Bronchial epithelial cell (primary cell): ENCODE measurements at regions not wholly inside any gene's neighbourhood (a gene's known extent, or its start where the extent isn't known, plus 50 kb on each side); places are given as distances from the start of the nearest gene placed in this dataset.
"Not testable (repeated sequence)": the region's sequence is repeated elsewhere in the genome, so short reads cannot be mapped to it uniquely, and the experiment has no call there.

ENCODE experiments used
- DNase-seq: peaks from one replicate; pipeline ENCODE4 v3.0.0-alpha.2; 2010; ENCODE audit warnings: low read depth
- FAIRE-seq: peaks from 2 replicates; lab custom pipeline; 2011; peaks lifted over from hg19 to GRCh38; lab: Jason Lieb, UNC
- H3K27me3 ChIP-seq: 2 replicates; pipeline ENCODE4 v1.5.1; 2011; ENCODE audit warnings: low read length; ENCODE audit not compliant: control insufficient read depth, insufficient read depth
- H3K36me3 ChIP-seq: 2 replicates; pipeline ENCODE4 v1.5.1; 2011; ENCODE audit warnings: low read length; ENCODE audit not compliant: control insufficient read depth, insufficient read depth
- H3K4me3 ChIP-seq: 2 replicates; pipeline ENCODE4 v1.5.1; 2011; ENCODE audit warnings: mild to moderate bottlenecking, low read depth, low read length, control low read depth
- CTCF ChIP-seq: IDR thresholded peaks from 2 replicates; pipeline ENCODE4 v1.5.1; 2011; ENCODE audit warnings: mild to moderate bottlenecking, moderate library complexity, low read length, control low read depth, inconsistent platforms; ENCODE audit not compliant: insufficient read depth, severe bottlenecking

- no peak for DNase-seq
- H3K4me3 ChIP-seq, result no peak overlapping the region
- no peak for FAIRE-seq
- TF ChIP-seq CTCF, result no peak
- no peaks in the 10 kb centered on the region for H3K27me3 ChIP-seq
- no peaks in the 10 kb centered on the region for H3K36me3 ChIP-seq
These were observed 2587.5 kb upstream of the TPTE start for GRCh38 chr21:7933923-7934322.

DNA sequence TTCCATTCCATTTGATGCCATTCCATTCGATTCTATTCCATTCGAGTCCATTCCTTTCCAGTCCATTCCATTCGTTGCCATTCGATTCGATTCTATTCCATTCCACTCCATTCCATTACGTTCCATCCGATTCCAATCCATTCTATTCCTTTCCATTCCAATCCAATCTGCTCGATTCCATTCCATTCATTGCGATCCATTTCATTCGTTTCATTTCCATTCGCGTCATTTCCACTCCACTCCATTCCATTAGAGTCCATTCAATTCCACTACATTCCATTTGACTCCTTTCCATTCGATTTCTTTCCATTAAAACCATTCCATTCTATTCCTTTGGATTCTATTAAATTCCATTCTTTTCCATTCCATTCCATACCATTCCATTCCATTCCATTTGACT, 2584.1 kb upstream of the TPTE start:
- DNase-seq, H3K27me3 ChIP-seq, FAIRE-seq, H3K36me3 ChIP-seq, H3K4me3 ChIP-seq: not testable (repeated sequence)

DNA sequence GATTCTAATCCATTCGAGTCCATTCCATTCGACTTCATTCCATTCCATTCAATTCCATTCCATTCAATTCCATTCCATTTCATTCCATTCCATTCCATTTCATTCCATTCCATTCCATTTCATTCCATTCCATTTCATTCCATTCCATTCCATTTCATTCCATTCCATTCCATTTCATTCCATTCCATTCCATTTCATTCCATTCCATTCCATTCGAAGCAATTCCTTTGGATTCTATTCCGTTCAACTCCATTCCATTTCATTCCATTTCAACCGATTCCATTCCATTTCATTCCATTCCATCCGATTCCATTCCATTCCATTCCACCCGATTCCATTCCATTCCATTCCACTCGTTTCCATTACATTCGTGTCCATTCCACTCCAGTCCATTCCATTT, 2583.2 kb upstream of the TPTE start:
- DNase-seq, H3K27me3 ChIP-seq, H3K4me3 ChIP-seq, FAIRE-seq, H3K36me3 ChIP-seq: not testable (repeated sequence)

DNA sequence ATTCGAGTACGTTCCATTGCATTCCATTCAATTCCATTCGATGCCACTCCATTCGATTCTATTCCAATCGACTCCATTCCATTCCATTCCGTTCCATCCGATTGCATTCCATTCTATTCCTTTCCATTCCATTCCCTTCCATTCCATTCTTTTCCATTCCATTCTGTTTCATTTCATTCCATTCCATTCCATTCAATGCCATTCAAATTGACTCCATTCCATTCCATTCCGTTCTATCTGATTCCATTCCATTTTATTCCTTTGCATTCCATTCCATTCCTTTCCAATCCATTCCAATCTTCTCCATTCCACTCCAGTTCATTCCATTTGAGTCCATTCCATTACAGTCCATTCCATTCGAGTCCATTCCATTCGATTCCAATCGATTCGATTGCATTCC, 2580.0 kb upstream of the TPTE start:
- FAIRE-seq, H3K36me3 ChIP-seq, DNase-seq: not testable (repeated sequence)

GRCh38 chr21:7942219-7942618, 2579.2 kb upstream of the TPTE start:
- H3K36me3 ChIP-seq, H3K4me3 ChIP-seq, H3K27me3 ChIP-seq, FAIRE-seq, DNase-seq: not testable (repeated sequence)

More for the DNA sequence above, 2580.0 kb upstream of the TPTE start:
- not testable (repeated sequence) for H3K4me3 ChIP-seq, H3K27me3 ChIP-seq

- not testable (repeated sequence) for H3K36me3 ChIP-seq, DNase-seq, H3K4me3 ChIP-seq, H3K27me3 ChIP-seq, FAIRE-seq
These were observed 2577.8 kb upstream of the TPTE start for GRCh38 chr21:7943534-7943933.

DNA sequence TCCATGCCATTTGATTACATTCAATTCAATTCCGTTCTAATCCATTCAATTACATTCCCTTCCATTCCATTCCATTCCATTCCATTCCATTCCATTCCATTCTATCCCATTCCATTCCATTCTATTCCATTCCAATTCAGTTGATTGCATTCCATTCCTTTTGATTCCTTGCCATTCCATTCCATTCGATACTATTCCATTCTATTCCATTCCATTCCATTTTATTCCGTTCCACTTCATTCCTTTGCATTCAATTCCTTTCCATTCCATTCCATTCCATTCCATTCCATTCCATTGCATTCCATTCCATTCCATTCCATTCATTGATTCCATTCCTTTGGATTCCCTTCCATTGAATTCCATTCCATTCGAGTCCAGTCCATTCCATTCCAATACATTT, 2574.0 kb upstream of the TPTE start:
- no peak overlapping the region for H3K4me3 ChIP-seq
- H3K27me3 ChIP-seq, result no peaks in the 10 kb centered on the region
- no peak for TF ChIP-seq CTCF
- H3K36me3 ChIP-seq, result no peaks in the 10 kb centered on the region
- DNase-seq (no peak), FAIRE-seq (no peak)

DNA sequence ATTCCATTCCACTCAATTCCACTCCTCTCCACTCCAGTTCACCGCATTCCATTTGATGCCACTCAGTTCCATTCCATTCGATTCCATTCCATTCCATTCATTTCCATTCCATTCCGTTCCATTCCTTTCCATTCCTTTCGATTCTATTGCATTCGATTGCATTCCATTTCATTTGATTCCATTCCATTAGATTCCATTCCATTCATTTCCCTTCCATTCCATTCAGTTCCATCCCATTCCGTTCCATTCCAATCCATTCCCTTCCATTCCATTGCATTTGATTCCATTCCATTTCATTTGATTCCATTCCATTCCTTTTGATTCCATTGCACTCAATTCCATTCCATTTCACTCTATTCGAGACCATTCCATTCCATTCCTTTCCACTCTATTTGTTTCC, 2572.7 kb upstream of the TPTE start:
- DNase-seq, FAIRE-seq: not testable (repeated sequence)

GRCh38 chr21:7949882-7950281, 2571.5 kb upstream of the TPTE start:
- H3K4me3 ChIP-seq, FAIRE-seq, H3K27me3 ChIP-seq, H3K36me3 ChIP-seq, DNase-seq: not testable (repeated sequence)

More for the DNA sequence above, 2572.7 kb upstream of the TPTE start:
- not testable (repeated sequence) for H3K4me3 ChIP-seq, H3K27me3 ChIP-seq, H3K36me3 ChIP-seq
